ENCODE measurements at regions not wholly inside any gene's neighbourhood (a gene's known extent, or its start where the extent isn't known, plus 50 kb on each side); places are given as distances from the start of the nearest gene placed in this dataset.

DNA sequence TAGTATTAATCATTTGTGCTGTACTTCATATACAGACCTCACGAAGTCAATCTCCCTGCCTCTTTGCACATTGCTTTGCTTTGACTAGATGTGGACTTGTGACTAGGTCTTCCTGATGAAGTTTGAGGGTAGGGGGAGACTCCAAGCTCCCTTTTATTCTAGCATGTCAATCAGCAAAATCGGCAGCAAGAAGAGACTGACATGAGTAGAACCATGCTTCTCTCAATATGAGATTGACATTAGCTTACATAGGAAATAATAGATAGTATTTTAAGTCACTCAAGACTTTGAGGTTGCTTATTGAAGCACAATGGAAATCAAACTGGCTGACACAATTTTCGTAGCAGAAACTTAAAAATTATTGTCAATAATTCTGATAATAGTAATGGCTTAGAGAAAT is 866.4 kb upstream of the ADAMTS5 start:
- TF ChIP-seq, protein P1, sequence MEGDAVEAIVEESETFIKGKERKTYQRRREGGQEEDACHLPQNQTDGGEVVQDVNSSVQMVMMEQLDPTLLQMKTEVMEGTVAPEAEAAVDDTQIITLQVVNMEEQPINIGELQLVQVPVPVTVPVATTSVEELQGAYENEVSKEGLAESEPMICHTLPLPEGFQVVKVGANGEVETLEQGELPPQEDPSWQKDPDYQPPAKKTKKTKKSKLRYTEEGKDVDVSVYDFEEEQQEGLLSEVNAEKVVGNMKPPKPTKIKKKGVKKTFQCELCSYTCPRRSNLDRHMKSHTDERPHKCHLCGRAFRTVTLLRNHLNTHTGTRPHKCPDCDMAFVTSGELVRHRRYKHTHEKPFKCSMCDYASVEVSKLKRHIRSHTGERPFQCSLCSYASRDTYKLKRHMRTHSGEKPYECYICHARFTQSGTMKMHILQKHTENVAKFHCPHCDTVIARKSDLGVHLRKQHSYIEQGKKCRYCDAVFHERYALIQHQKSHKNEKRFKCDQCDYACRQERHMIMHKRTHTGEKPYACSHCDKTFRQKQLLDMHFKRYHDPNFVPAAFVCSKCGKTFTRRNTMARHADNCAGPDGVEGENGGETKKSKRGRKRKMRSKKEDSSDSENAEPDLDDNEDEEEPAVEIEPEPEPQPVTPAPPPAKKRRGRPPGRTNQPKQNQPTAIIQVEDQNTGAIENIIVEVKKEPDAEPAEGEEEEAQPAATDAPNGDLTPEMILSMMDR (IDR thresholded peaks at IDR 0.05; ENCODE audit: extremely low read depth in 1 of 2, insufficient read depth in 1 of 2, low read depth in 1 of 2, low read length in 2 of 2) = no peak
- TF ChIP-seq EZH2 (IDR thresholded peaks at IDR 0.05; ENCODE audit: borderline replicate concordance, low read depth, low read length, severe bottlenecking) (no peak), POLR2A (IDR thresholded peaks at IDR 0.05; ENCODE audit: low read depth, low read length) (no peak), JUN (IDR thresholded peaks at IDR 0.05; ENCODE audit: borderline replicate concordance, insufficient read depth, insufficient read length, low read depth) (no peak)
